K562 (cell line): ENCODE measurements at regions not wholly inside any gene's neighbourhood (a gene's known extent, or its start where the extent isn't known, plus 50 kb on each side); places are given as distances from the start of the nearest gene placed in this dataset.

Experiments
- ATAC-seq: fragments of 200-7000 bp; cut with Tn5 transposase; 3 replicates; pipeline ENCODE4 v1.9.1; 2020; ENCODE audit warnings: moderate library complexity
- BruUV-seq: library from RNA; stranded (reverse); fragments of 400-500 nt; replicated peaks from 2 replicates; lab custom pipeline; 2021; lab: Mats Ljungman, UMichigan
- CTCF ChIA-PET: fragments of 300-600 bp; formaldehyde crosslinking; extraction: SDS; loops from one replicate; lab custom pipeline; 2021; ENCODE audit warnings: low intra/inter-chr PET ratio; lab: Yijun Ruan, JAX
- POLR2A ChIA-PET: fragments of 300-600, 350-650 bp; sonication (Branson Sonifier 250); formaldehyde crosslinking; extraction: SDS; loops from one replicate; lab custom pipeline; 2021; ENCODE audit warnings: antibody characterized with exemption, inconsistent platforms; lab: Yijun Ruan, JAX
- DNase-seq, 4 experiments: peaks; one replicate each; pipeline versions ENCODE4 v3.0.0 to v3.0.0-alpha.2; 2011 to 2018; ENCODE audit warnings: low spot score in 3 of 4, mixed read lengths in 3 of 4; ENCODE audit errors: extremely low read depth in 1 of 4
- FAIRE-seq: peaks from 2 replicates; lab custom pipeline; 2011; peaks lifted over from hg19 to GRCh38; lab: Jason Lieb, UNC
- H2AFZ ChIP-seq: 2 replicates; pipeline ENCODE4 v1.6.0; 2011; ENCODE audit warnings: low read depth, low read length, control low read depth, inconsistent platforms
- H3K27ac ChIP-seq: fragments of 200-600 bp; 3 replicates; pipeline ENCODE4 v1.8.0; 2011; ENCODE audit warnings: low read depth, mild to moderate bottlenecking, control low read depth, inconsistent platforms, low read length, moderate library complexity, mixed read lengths; ENCODE audit errors: extremely low read depth
- H3K27me3 ChIP-seq, 2 experiments: fragments of 300-600 bp in 1 of 2; 2 replicates in 1 of 2; 3 replicates in 1 of 2; pipeline versions ENCODE4 v1.6.0 to v1.8.0; 2011; ENCODE audit warnings: inconsistent platforms in 2 of 2, low read length in 2 of 2, mild to moderate bottlenecking in 1 of 2, mixed read lengths in 1 of 2, moderate library complexity in 1 of 2; ENCODE audit not compliant: control insufficient read depth in 2 of 2, insufficient read depth in 2 of 2
- H3K36me3 ChIP-seq: fragments of 300-600 bp; 3 replicates; pipeline ENCODE4 v1.8.0; 2011; ENCODE audit warnings: mild to moderate bottlenecking, low read length, inconsistent platforms; ENCODE audit not compliant: control insufficient read depth, insufficient read depth
- H3K4me1 ChIP-seq, 2 experiments: fragments of 200-600 bp in 1 of 2; replicated peaks in 1 of 2; 2 replicates in 1 of 2; 3 replicates in 1 of 2; pipeline versions ENCODE4 v1.5.1 to v1.8.0; 2011; ENCODE audit warnings: inconsistent platforms in 2 of 2, low read length in 2 of 2, mild to moderate bottlenecking in 1 of 2, mixed read lengths in 1 of 2, moderate library complexity in 1 of 2; ENCODE audit not compliant: control insufficient read depth in 2 of 2, insufficient read depth in 2 of 2
- H3K4me2 ChIP-seq: 2 replicates; pipeline ENCODE4 v1.6.1; 2011; ENCODE audit warnings: low read length, control low read depth, inconsistent platforms, mixed read lengths; ENCODE audit not compliant: insufficient read depth
- H3K4me3 ChIP-seq: fragments of 200-600 bp; sonication (generic), shearing (Covaris generic); 2 replicates; pipeline ENCODE4 v1.5.1; 2016; ENCODE audit warnings: control low read depth, inconsistent platforms
- H3K79me2 ChIP-seq: fragments of 200-600 bp; 3 replicates; pipeline ENCODE4 v1.8.0; 2011; ENCODE audit warnings: low read length, inconsistent platforms; ENCODE audit not compliant: control insufficient read depth, insufficient read depth
- H3K9ac ChIP-seq, 2 experiments: 2 replicates each; pipeline versions ENCODE4 v1.6.0 to v1.6.1; 2011; ENCODE audit warnings: low read depth in 2 of 2, low read length in 2 of 2, control low read depth in 1 of 2, inconsistent platforms in 1 of 2, mild to moderate bottlenecking in 1 of 2, mixed read lengths in 1 of 2; ENCODE audit not compliant: insufficient read depth in 1 of 2
- H3K9me1 ChIP-seq: one replicate; pipeline ENCODE4 v1.6.0; 2011; ENCODE audit warnings: inconsistent platforms, mild to moderate bottlenecking, low read length, moderate library complexity; ENCODE audit not compliant: control insufficient read depth, insufficient read depth
- H3K9me3 ChIP-seq: replicated peaks from 2 replicates; pipeline ENCODE4 v1.5.1; 2011; ENCODE audit warnings: low read depth, low read length, inconsistent platforms; ENCODE audit not compliant: control insufficient read depth, insufficient read depth
- H4K20me1 ChIP-seq: replicated peaks from 2 replicates; pipeline ENCODE4 v1.6.1; 2011; ENCODE audit warnings: low read length, inconsistent platforms, mixed read lengths; ENCODE audit not compliant: control insufficient read depth, insufficient read depth
- BHLHE40 ChIP-seq: IDR thresholded peaks from 2 replicates; pipeline ENCODE4 v1.6.1; 2011; ENCODE audit warnings: low read length, improper control_type of control experiment
- BRCA1 ChIP-seq, 2 experiments: fragments of 450-650 bp in 1 of 2; sonication (generic) in 1 of 2; formaldehyde crosslinking in 1 of 2; IDR thresholded peaks; 2 replicates each; pipeline versions ENCODE4 v1.5.0 to v1.6.1; 2017 to 2020; ENCODE audit warnings: mild to moderate bottlenecking in 1 of 2, missing genetic modification reagents in 1 of 2
- ETV5 ChIP-seq: sonication (generic); formaldehyde crosslinking; IDR thresholded peaks from 2 replicates; pipeline ENCODE4 v1.4.0; 2020; ENCODE audit warnings: low read depth, mild to moderate bottlenecking, missing genetic modification reagents
- HBP1 ChIP-seq: fragments of 450-650 bp; formaldehyde crosslinking; IDR thresholded peaks from 2 replicates; pipeline ENCODE4 v1.4.0; 2022; ENCODE audit warnings: missing genetic modification characterization
- HNRNPLL ChIP-seq: fragments of 200-400 bp; formaldehyde crosslinking; IDR thresholded peaks from 2 replicates; pipeline ENCODE4 v1.6.1; 2017; ENCODE audit warnings: low read length, low read depth, mild to moderate bottlenecking; ENCODE audit not compliant: poor library complexity, severe bottlenecking
- RBM39 ChIP-seq: fragments of 200-400 bp; formaldehyde crosslinking; optimal IDR thresholded peaks from 2 replicates; pipeline ENCODE3; 2018; ENCODE audit warnings: low read depth, low read length
- RNF219 ChIP-seq: fragments of 250-450 bp; sonication (Bioruptor Pico); IDR thresholded peaks from 2 replicates; pipeline ENCODE4 v1.5.0; 2022; ENCODE audit warnings: mild to moderate bottlenecking
- RREB1 ChIP-seq: fragments of 250-450 bp; sonication (Bioruptor Pico); IDR thresholded peaks from 2 replicates; pipeline ENCODE4 v1.4.0; 2020
- SAP30 ChIP-seq: fragments of 200-600 bp; sonication (generic); IDR thresholded peaks from 2 replicates; pipeline ENCODE4 v1.6.1; 2012; ENCODE audit warnings: borderline replicate concordance, low read depth, mild to moderate bottlenecking, moderate library complexity, low read length, control low read depth, inconsistent platforms; ENCODE audit not compliant: insufficient read depth, poor library complexity, severe bottlenecking
- SNIP1 ChIP-seq: fragments of 450-650 bp; IDR thresholded peaks from 2 replicates; pipeline ENCODE4 v1.7.1; 2017; ENCODE audit warnings: low read depth, mild to moderate bottlenecking
- ZBED1 ChIP-seq: IDR thresholded peaks from 2 replicates; pipeline ENCODE4 v1.6.1; 2014
- ZFPM2 ChIP-seq: fragments of 250-450 bp; sonication (Bioruptor Pico); IDR thresholded peaks from 2 replicates; pipeline ENCODE4 v1.5.1; 2022; ENCODE audit warnings: mild to moderate bottlenecking
- ZNF12 ChIP-seq: sonication (generic); formaldehyde crosslinking; IDR thresholded peaks from 2 replicates; pipeline ENCODE4 v1.4.0; 2020; ENCODE audit warnings: mild to moderate bottlenecking, missing genetic modification reagents
- ZNF431 ChIP-seq: sonication (generic); formaldehyde crosslinking; IDR thresholded peaks from 2 replicates; pipeline ENCODE4 v1.8.0; 2022; ENCODE audit warnings: mild to moderate bottlenecking, missing genetic modification reagents
- ZNF75A ChIP-seq: fragments of 450-650 bp; formaldehyde crosslinking; IDR thresholded peaks from 2 replicates; pipeline ENCODE4 v1.4.0; 2020; ENCODE audit warnings: mild to moderate bottlenecking
- ZSCAN29 ChIP-seq: fragments of 450-650 bp; IDR thresholded peaks from 2 replicates; pipeline ENCODE4 v1.6.1; 2017
- WGBS: fragments of 100-300 bp; shearing (Covaris generic); methylation state at CpG from one replicate; pipeline ENCODE4 v1.1.6; 2016; ENCODE audit warnings: low coverage, mixed read lengths; ENCODE audit not compliant: insufficient coverage; ENCODE audit errors: missing lambda C conversion rate; 5-methylcytosine and 5-hydroxymethylcytosine counted together
- in situ Hi-C: fragments of 300-500 bp; cut with MboI; formaldehyde crosslinking; loops from 4 replicates; pipeline ENCODE4 v1.15.0; 2018; ENCODE audit warnings: inconsistent platforms, mixed read lengths
- intact Hi-C: fragments of 100-400 bp; cut with micrococcal nuclease; formaldehyde crosslinking; loops from 2 replicates; pipeline ENCODE4 v1.14.2; 2022

- intact Hi-C loops: no loop called here
- FAIRE-seq: no peak
- no peaks in the 10 kb centered on the region for H3K4me1 ChIP-seq
- H3K9me3 ChIP-seq: no peaks in the 10 kb centered on the region
- no peak overlapping the region for H3K9ac ChIP-seq
- H3K9me1 ChIP-seq: no peaks in the 10 kb centered on the region
- 0% methylated on average over 1 of the region's 1 CpG for WGBS
- no peaks in the 10 kb centered on the region for H3K79me2 ChIP-seq
- H3K4me2 ChIP-seq: no peak overlapping the region
- no peaks in the 10 kb centered on the region for H4K20me1 ChIP-seq
- H3K27me3 ChIP-seq: no peaks in the 10 kb centered on the region
- ChIA-PET CTCF (no interaction called here), POLR2A (no interaction called here)
- H3K4me3 ChIP-seq: no peak overlapping the region
- no peak for DNase-seq
- H3K27ac ChIP-seq: no peak overlapping the region
- BruUV-seq: no TSS peak
- no peak overlapping the region for H2AFZ ChIP-seq
- ATAC-seq: no peak
- in situ Hi-C loops: no loop called here
- H3K36me3 ChIP-seq: no peaks in the 10 kb centered on the region
- TF ChIP-seq ZNF75A (CRISPR knock-in tag) (no peak), RREB1 (CRISPR knock-in tag) (no peak), RBM39 (no peak), ZNF12 (CRISPR knock-in tag) (no peak), SAP30 (no peak), ZSCAN29 (no peak), ZNF431 (no peak), ETV5 (CRISPR knock-in tag) (no peak), BRCA1 (IDR thresholded peaks at IDR 0.05) (no peak), BRCA1 (CRISPR knock-in tag; IDR thresholded peaks at IDR 0.05) (no peak), HBP1 (CRISPR knock-in tag) (no peak), ZBED1 (no peak), ZFPM2 (CRISPR knock-in tag) (no peak), SNIP1 (no peak), HNRNPLL (no peak), BHLHE40 (no peak), RNF219 (CRISPR knock-in tag) (no peak)
Observed at GRCh38 chr5:111017731-111018130, 53.8 kb upstream of the TSLP start.
